ENCODE measurements at regions not wholly inside any gene's neighbourhood (a gene's known extent, or its start where the extent isn't known, plus 50 kb on each side); places are given as distances from the start of the nearest gene placed in this dataset.

DNA sequence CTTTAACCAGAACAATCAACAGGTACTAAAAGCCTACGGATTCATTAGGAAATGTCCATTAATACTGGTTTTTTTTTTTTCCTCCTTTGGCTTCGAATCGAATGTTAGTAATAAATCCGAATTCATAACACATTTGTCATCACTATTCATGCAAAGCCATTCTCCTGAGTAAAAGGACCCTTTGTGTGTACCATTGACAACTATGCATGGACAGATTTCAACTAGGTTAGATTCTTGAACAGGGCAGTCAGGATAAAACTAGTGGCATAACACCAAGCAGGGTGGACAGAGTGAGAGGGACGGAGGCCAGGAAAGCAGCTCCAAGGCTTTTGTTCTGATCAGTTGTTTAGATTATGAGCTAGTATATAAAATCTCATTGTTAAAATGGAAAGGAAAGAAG, 1722.0 kb upstream of the TENM3 start:
- no peaks in the 10 kb centered on the region for H3K4me1 ChIP-seq
- DNase-seq = no peak
- WGBS, 2 donors = 72 to 81% methylated on average over 5 of the region's 5 CpGs
- H3K27me3 ChIP-seq = no peaks in the 10 kb centered on the region
- no peak for ATAC-seq
- no peak overlapping the region for H3K4me3 ChIP-seq
- no peaks in the 10 kb centered on the region for H3K36me3 ChIP-seq
- no peaks in the 10 kb centered on the region for H3K9me3 ChIP-seq
- H3K27ac ChIP-seq = no peak overlapping the region
- TF ChIP-seq, protein P1, sequence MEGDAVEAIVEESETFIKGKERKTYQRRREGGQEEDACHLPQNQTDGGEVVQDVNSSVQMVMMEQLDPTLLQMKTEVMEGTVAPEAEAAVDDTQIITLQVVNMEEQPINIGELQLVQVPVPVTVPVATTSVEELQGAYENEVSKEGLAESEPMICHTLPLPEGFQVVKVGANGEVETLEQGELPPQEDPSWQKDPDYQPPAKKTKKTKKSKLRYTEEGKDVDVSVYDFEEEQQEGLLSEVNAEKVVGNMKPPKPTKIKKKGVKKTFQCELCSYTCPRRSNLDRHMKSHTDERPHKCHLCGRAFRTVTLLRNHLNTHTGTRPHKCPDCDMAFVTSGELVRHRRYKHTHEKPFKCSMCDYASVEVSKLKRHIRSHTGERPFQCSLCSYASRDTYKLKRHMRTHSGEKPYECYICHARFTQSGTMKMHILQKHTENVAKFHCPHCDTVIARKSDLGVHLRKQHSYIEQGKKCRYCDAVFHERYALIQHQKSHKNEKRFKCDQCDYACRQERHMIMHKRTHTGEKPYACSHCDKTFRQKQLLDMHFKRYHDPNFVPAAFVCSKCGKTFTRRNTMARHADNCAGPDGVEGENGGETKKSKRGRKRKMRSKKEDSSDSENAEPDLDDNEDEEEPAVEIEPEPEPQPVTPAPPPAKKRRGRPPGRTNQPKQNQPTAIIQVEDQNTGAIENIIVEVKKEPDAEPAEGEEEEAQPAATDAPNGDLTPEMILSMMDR (IDR thresholded peaks at IDR 0.05) = no peak
- intact Hi-C loops (cut with DNase I) = no loop called here

- 79 to 84% methylated on average over 4 of the region's 4 CpGs for WGBS, 2 donors
These were observed 1717.6 kb upstream of the TENM3 start for GRCh38 chr4:180525523-180526077.

DNA sequence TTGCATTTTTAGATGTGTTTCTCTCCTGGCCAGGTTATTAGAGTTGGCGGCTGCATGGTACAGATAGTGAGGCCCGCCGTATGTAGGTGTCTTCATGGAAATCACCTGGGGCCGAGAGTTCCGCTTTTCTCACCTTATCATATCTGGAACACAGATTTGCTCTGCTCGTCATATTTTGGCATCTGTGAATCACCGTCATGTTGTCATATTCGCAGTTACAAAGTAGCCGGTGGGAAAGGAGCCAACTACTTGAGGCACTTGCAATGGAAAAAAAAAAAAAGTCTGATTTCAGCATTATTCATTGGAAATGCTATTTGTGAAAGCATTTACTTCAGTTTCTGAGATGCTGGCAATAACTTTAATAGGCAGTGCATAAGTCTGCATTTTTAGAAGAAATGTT, 1715.2 kb upstream of the TENM3 start:
- no peaks in the 10 kb centered on the region for H3K4me1 ChIP-seq
- peaks cover 0 to 6% (median 0%) of the 10 kb centered on the region in 11 donors for H3K9me3 ChIP-seq
- DNase-seq (no peak), ATAC-seq (no peak)
- H3K27me3 ChIP-seq = no peaks in the 10 kb centered on the region
- H3K36me3 ChIP-seq = no peaks in the 10 kb centered on the region
- H3K4me3 ChIP-seq = no peak overlapping the region
- no peak overlapping the region for H3K27ac ChIP-seq
- WGBS, 2 donors = 39 to 54% methylated on average over 9 of the region's 9 CpGs
- intact Hi-C loops (cut with DNase I) = no loop called here
- TF ChIP-seq, protein P1 (IDR thresholded peaks at IDR 0.05) = no peak

More at GRCh38 chr4:180525523-180526077, 1717.6 kb upstream of the TENM3 start:
- no peaks in the 10 kb centered on the region for H3K36me3 ChIP-seq
- no peak overlapping the region for H3K4me3 ChIP-seq
- H3K9me3 ChIP-seq = peaks cover 0 to 3% (median 0%) of the 10 kb centered on the region in 11 donors
- H3K4me1 ChIP-seq = no peaks in the 10 kb centered on the region
- DNase-seq (no peak), ATAC-seq (no peak)
- TF ChIP-seq, protein P1 (IDR thresholded peaks at IDR 0.05) = no peak
- H3K27ac ChIP-seq = no peak overlapping the region
- intact Hi-C loops (cut with DNase I) = no loop called here
- H3K27me3 ChIP-seq = no peaks in the 10 kb centered on the region

GRCh38 chr4:180530787-180531186, 1712.4 kb upstream of the TENM3 start:
- Histone ChIP-seq H3K4me3 (no peak overlapping the region), H3K9me3 (peaks cover 0 to 9% (median 0%) of the 10 kb centered on the region in 11 donors), H3K36me3 (no peaks in the 10 kb centered on the region), H3K4me1 (no peaks in the 10 kb centered on the region), H3K27ac (no peak overlapping the region), H3K27me3 (no peaks in the 10 kb centered on the region)
- intact Hi-C loops (cut with DNase I) = no loop called here
- ATAC-seq = no peak
- no peak for DNase-seq
- TF ChIP-seq, protein P1 (IDR thresholded peaks at IDR 0.05) = no peak
